CD1c-positive myeloid dendritic cell (primary cell): ENCODE measurements at regions not wholly inside any gene's neighbourhood (a gene's known extent, or its start where the extent isn't known, plus 50 kb on each side); places are given as distances from the start of the nearest gene placed in this dataset.

Source experiments
- DNase-seq: peaks from one replicate; pipeline ENCODE4 v3.0.0-alpha.2; 2016; ENCODE audit errors: extremely low spot score

DNA sequence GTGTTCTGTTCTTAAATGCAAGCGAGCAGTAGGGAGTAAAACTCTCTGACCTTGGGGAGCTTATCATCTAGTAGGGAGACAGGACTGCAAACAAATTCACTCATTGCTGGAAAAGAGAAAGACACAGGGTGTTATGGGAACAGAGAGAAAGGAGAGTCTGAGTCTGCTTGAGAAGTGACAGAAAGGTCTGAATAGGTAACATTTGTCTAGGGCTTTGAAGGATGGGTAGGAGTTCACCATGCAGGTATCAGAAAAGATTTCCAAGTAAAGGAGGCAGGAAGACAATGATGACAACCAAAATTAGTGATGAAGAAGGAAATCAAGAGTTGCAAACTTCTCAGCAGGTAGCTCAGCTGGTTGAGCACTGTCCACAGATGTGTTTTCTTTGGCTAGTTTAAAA is 93.6 kb upstream of the GPR139 start:
- no peak for DNase-seq

GRCh38 chr16:20166531-20167235 is 93.0 kb upstream of the GPR139 start:
- DNase-seq: no peak

- no peak for DNase-seq
Measured at GRCh38 chr16:20153444-20153843, 79.8 kb upstream of the GPR139 start.

- DNase-seq: no peak
Measured at GRCh38 chr16:20147091-20147490, 73.4 kb upstream of the GPR139 start.

DNA sequence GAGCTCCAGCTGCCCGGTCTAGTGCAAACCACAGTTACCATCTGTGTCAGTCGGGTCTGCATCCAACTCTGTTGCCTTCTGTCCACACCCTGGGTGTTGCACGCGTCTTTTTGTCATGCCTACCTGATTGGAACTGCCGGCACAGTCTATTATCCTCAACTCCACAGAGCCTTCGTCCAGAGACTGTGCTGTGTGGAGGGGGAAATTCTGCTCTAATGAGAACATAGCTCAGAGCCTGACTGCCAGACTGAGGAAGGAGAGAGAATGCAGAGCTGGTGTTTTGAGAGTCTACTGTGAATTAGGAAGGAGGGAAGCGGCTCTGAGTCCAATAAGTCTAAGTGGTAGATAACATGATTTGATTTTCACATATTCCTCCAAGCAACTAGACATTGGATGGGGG is 68.3 kb upstream of the GPR139 start:
- DNase-seq: no peak

DNA sequence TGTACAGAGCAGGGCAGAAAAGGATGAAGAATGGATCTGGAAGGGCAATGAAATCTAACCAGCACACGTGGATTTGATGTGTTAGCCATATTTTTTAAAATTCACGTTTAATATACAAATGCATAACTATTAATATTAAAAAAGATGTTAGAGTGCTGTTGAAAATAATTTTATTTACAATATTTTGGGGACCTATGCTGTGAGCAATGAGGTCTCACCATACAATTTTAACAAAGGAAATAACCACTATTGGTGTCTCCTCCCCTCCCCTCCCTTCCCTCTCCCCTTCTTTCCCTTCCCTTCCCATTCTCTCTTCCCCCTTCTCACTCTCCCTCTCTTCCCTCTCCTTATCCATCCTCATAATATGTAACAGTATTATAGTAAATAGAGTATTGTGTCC is 64.2 kb upstream of the GPR139 start:
- no peak for DNase-seq

GRCh38 chr16:20137194-20137593 is 63.5 kb upstream of the GPR139 start:
- no peak for DNase-seq

GRCh38 chr16:20136446-20136968 is 62.8 kb upstream of the GPR139 start:
- no peak for DNase-seq

GRCh38 chr16:20129375-20129774 is 55.7 kb upstream of the GPR139 start:
- no peak for DNase-seq
